Subcutaneous abdominal adipose tissue (tissue), 5 donors: ENCODE measurements at regions not wholly inside any gene's neighbourhood (a gene's known extent, or its start where the extent isn't known, plus 50 kb on each side); places are given as distances from the start of the nearest gene placed in this dataset.

Experiments
- H3K27ac ChIP-seq: one replicate; pipeline ENCODE4 v1.7.0; 2013; ENCODE audit warnings: low read depth, mild to moderate bottlenecking, inconsistent platforms, low read length, moderate library complexity
- H3K27me3 ChIP-seq, 5 donors: one replicate each; pipeline ENCODE4 v1.7.0; 2013; ENCODE audit warnings: low read length in 5 of 5, inconsistent platforms in 1 of 5; ENCODE audit not compliant: control insufficient read depth in 5 of 5, insufficient read depth in 4 of 5
- H3K36me3 ChIP-seq, 5 donors: one replicate each; pipeline ENCODE4 v1.7.0; 2013; ENCODE audit warnings: low read length in 5 of 5; ENCODE audit not compliant: control insufficient read depth in 5 of 5, insufficient read depth in 5 of 5
- H3K4me1 ChIP-seq, 5 donors: one replicate each; pipeline ENCODE4 v1.7.0; 2013; ENCODE audit warnings: low read length in 5 of 5, mild to moderate bottlenecking in 3 of 5, moderate library complexity in 1 of 5; ENCODE audit not compliant: control insufficient read depth in 5 of 5, insufficient read depth in 5 of 5
- H3K4me3 ChIP-seq, 5 donors: one replicate each; pipeline ENCODE4 v1.7.0; 2013; ENCODE audit warnings: low read length in 5 of 5, low read depth in 1 of 5
- H3K9ac ChIP-seq, 5 donors: one replicate each; pipeline ENCODE4 v1.7.0; 2013; ENCODE audit warnings: low read length in 5 of 5, mild to moderate bottlenecking in 4 of 5, moderate library complexity in 3 of 5
- H3K9me3 ChIP-seq, 5 donors: one replicate each; pipeline ENCODE4 v1.7.0; 2013; ENCODE audit warnings: low read length in 5 of 5; ENCODE audit not compliant: control insufficient read depth in 5 of 5
- donor health status: healthy.
- donor health status: healthy.
- donor health status: healthy.
- donor health status: healthy.
- donor health status: healthy.

DNA sequence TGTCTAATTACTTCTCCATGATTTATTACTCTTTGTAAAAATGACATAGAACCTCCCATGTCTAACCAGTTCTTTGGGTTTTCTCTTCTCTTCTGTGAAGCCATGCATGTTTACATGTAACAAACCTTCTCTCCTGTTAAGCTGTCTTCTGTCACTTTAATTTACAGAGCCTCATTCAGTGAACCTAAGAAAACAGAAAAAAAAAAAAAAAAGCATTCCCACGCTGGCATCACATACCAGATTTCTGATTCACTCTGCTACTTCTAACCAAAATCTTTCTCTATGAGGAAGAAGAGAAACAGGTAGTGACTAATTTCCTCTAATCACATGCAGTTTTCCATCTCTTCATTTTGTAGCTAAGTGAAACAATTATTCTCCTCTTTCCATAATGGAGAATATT lies 141.4 kb upstream of the CXADR start:
- H3K4me3 ChIP-seq, result no peak overlapping the region
- no peaks in the 10 kb centered on the region for H3K36me3 ChIP-seq
- H3K27ac ChIP-seq, result no peak overlapping the region
- H3K9me3 ChIP-seq, result no peaks in the 10 kb centered on the region
- H3K4me1 ChIP-seq, result no peaks in the 10 kb centered on the region
- H3K27me3 ChIP-seq, result peaks cover 0 to 3% (median 0%) of the 10 kb centered on the region in 5 donors
- no peak overlapping the region for H3K9ac ChIP-seq

DNA sequence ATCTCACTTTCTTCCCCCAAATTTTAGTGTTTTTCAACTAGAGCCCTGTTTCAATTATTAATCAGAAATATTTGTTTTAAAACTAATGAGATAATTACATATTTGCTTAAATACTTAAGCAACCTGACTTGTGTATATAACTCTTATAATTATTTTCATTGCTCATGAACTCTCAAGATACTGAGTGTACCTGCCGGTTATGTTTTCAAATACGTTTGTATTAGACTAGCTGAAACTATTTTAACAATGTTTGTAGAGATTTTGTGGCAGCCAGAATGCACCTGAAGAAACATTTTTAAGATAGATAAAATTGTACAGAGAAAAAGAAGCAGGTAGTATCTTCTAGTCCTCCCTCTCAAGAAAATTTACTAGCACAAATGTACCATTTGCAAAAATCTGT lies 140.6 kb upstream of the CXADR start:
- no peak overlapping the region for H3K27ac ChIP-seq
- no peak overlapping the region for H3K9ac ChIP-seq
- H3K27me3 ChIP-seq, result peaks cover 0 to 3% (median 0%) of the 10 kb centered on the region in 5 donors
- H3K4me1 ChIP-seq, result no peaks in the 10 kb centered on the region
- no peaks in the 10 kb centered on the region for H3K9me3 ChIP-seq
- no peak overlapping the region for H3K4me3 ChIP-seq
- no peaks in the 10 kb centered on the region for H3K36me3 ChIP-seq

DNA sequence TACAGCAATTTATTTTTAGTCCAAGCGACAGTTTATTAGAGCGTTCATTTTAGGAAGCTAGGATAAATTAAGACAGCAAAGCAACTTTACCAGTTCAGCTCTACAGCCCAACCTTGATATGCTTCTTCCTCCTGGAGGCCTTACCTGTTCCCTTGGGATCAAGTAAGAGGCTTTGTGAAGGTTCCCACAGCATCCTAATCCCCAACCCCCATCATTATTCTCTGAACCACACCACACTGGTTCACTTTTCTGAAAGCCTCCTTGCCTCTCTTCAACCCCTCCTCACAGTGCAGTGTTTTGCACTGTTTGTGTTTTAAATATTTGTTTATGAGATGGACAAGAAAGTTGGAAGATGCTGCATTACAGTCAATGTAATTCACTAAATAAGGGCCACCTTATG lies 126.3 kb upstream of the CXADR start:
- Histone ChIP-seq H3K36me3 (no peaks in the 10 kb centered on the region), H3K27me3 (no peaks in the 10 kb centered on the region), H3K4me3 (no peak overlapping the region), H3K9ac (no peak overlapping the region), H3K9me3 (no peaks in the 10 kb centered on the region), H3K4me1 (no peaks in the 10 kb centered on the region), H3K27ac (no peak overlapping the region)

DNA sequence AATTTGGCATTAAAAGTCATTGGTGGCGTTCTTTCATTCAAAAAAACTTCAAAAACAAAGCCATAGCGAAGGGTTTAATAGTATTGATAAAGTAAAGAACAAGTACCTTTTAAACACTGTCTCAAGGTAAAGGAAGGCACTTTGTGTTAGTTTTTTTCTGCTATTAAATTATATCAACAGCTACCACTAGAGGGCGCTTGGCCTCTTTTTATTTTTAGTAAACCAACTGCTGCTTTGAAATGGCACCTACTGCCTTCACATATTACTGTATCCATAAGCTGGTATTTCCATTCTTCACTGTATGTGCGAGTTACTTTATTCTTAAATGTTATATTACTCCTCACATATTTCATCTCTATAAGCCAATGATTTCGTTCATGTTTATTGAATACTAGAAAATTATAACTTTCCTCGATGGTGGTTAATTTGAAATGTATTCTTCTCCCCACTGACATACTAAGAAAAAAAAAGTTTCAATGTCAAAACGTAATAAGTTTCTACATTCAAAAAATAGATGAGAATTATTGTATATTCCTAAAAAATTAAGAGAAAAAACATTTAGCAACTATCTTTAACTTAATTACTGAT lies 125.7 kb upstream of the CXADR start:
- H3K27me3 ChIP-seq, result peaks cover 0 to 3% (median 0%) of the 10 kb centered on the region in 5 donors
- H3K4me1 ChIP-seq, result no peaks in the 10 kb centered on the region
- H3K27ac ChIP-seq, result no peak overlapping the region
- no peaks in the 10 kb centered on the region for H3K9me3 ChIP-seq
- H3K4me3 ChIP-seq, result no peak overlapping the region
- H3K9ac ChIP-seq, result no peak overlapping the region
- no peaks in the 10 kb centered on the region for H3K36me3 ChIP-seq

DNA sequence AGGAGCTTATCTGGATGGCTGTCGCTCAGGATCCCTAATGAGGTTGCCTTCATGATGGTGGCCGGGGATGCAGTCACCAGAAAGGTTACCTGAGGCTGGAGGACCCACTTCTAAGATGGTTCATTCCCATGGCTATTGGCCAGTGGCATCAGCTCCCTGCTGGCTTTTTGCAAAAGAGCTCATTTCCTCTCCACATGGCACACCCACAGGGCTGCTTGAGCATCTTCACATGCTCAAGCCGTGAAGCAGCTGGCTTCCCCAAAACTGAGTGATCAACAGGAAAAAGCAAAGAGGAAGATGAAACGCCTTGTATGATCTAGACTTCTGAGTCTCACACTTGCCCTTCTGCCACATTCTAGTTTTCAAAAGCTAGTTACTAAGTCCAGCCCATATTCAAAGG lies 124.6 kb upstream of the CXADR start:
- H3K36me3 ChIP-seq, result no peaks in the 10 kb centered on the region
- H3K4me3 ChIP-seq, result no peak overlapping the region
- no peak overlapping the region for H3K9ac ChIP-seq
- H3K27me3 ChIP-seq, result peaks cover 0 to 3% (median 0%) of the 10 kb centered on the region in 5 donors
- no peaks in the 10 kb centered on the region for H3K9me3 ChIP-seq
- no peak overlapping the region for H3K27ac ChIP-seq
- H3K4me1 ChIP-seq, result no peaks in the 10 kb centered on the region

DNA sequence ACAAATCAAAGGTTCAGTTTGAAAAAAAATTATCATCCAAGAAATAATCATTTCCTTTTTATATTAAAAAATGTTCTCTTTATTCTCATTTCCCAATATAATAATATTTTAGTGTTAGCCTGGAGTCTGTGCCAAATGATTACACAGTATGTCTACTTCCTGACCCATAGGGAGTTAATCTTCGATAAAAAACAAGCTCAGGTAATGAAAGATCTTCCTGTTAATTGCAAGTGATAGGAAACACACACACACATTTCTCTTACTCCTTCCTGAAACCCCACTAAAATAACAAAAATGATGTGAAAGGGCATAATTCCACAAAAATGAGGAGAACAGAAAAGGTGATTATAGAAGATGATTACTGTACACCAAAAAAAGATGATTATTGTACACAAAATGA lies 123.5 kb upstream of the CXADR start:
- Histone ChIP-seq H3K27ac (no peak overlapping the region), H3K4me3 (no peak overlapping the region), H3K27me3 (peaks cover 0 to 3% (median 0%) of the 10 kb centered on the region in 5 donors), H3K9ac (no peak overlapping the region), H3K9me3 (no peaks in the 10 kb centered on the region), H3K4me1 (no peaks in the 10 kb centered on the region), H3K36me3 (no peaks in the 10 kb centered on the region)

DNA sequence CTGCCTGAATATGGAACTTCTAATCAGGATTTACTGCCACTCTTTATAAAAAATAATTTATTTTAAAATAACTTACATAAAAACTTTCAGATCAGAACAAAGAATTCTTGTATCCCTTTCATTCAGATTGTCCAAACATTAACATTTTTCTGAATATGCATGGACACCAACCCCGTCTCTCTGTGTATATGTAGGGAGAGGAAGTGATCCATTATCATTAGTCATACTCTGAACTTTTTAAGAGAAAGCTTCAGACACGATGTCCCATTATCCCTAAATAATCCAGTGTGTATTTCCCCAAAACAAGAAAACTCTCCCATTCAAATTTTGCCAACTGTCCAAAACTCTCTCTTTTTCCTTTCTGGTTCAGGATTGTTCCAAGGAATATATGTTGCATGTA lies 122.3 kb upstream of the CXADR start:
- Histone ChIP-seq H3K9me3 (no peaks in the 10 kb centered on the region), H3K4me1 (no peaks in the 10 kb centered on the region), H3K36me3 (no peaks in the 10 kb centered on the region), H3K9ac (no peak overlapping the region), H3K27ac (no peak overlapping the region), H3K27me3 (peaks cover 0 to 3% (median 0%) of the 10 kb centered on the region in 5 donors), H3K4me3 (no peak overlapping the region)

DNA sequence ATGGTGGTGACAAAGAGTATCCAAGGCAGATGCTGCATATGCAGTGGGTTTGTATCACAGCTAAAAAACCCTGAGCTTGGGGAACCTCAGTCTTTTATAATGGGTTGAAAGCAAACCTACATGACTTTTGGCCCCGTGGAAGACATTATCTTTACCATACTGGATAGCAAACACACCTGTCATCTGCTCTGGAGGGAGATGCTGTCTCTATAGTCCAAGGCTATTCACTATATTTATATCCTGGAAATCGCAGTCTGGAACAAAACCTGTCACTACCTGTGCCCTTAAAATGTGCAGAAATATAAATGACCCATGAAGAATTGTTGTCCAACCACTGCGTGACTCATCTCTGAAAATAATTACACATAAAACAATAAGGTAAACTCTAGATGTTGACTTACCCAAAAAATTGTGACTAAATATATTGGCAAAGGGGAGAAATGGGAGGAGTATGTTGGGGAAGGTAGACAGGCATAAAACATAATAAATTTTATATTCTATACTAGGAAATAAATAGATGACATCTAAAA lies 121.0 kb upstream of the CXADR start:
- no peak overlapping the region for H3K9ac ChIP-seq
- H3K4me3 ChIP-seq, result no peak overlapping the region
- H3K9me3 ChIP-seq, result no peaks in the 10 kb centered on the region
- peaks cover 0 to 3% (median 0%) of the 10 kb centered on the region in 5 donors for H3K27me3 ChIP-seq
- no peaks in the 10 kb centered on the region for H3K4me1 ChIP-seq
- H3K36me3 ChIP-seq, result no peaks in the 10 kb centered on the region
- H3K27ac ChIP-seq, result no peak overlapping the region

DNA sequence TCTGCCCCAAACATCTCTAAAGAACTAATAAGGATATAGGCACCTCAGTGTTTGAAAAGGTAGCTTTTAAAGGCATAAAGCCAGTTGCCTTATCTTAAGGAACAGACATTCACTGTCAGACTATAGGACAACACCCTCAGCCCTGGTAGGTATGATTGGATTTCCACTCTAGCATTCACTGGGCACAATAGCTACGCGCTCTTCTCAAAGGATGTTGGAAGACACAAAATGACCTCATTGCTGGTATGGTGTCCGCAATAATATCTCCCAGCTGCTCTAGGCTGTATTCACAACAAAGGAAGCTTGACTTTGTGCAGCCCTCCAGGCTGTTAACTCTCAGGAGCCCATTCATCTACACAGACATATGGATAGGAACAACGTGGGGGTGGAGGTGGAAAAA lies 119.4 kb upstream of the CXADR start:
- H3K4me3 ChIP-seq, result no peak overlapping the region
- no peaks in the 10 kb centered on the region for H3K4me1 ChIP-seq
- no peak overlapping the region for H3K9ac ChIP-seq
- H3K36me3 ChIP-seq, result no peaks in the 10 kb centered on the region
- no peaks in the 10 kb centered on the region for H3K9me3 ChIP-seq
- H3K27me3 ChIP-seq, result peaks cover 0 to 3% (median 0%) of the 10 kb centered on the region in 5 donors
- H3K27ac ChIP-seq, result no peak overlapping the region

DNA sequence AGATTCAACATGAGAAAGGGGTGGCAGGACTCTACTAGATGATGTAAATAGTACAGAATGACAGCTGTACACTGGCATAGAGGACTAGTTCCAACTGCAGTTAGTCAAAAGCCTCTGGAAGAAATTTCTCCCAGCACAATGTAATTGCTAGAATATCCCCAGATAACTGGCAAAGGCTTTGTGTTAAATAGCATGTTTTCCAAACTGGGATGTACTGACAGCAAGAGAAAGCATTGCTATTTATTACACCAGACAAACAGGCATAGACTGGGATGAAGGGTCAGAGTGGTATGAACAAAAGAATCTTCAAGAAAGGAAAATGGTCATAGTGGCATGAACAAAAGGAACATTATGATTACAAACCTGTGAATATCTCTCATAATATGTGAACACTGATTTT lies 115.9 kb upstream of the CXADR start:
- no peak overlapping the region for H3K9ac ChIP-seq
- no peaks in the 10 kb centered on the region for H3K36me3 ChIP-seq
- no peaks in the 10 kb centered on the region for H3K9me3 ChIP-seq
- H3K4me3 ChIP-seq, result no peak overlapping the region
- peaks cover 0 to 2% (median 0%) of the 10 kb centered on the region in 5 donors for H3K27me3 ChIP-seq
- H3K4me1 ChIP-seq, result no peaks in the 10 kb centered on the region
- no peak overlapping the region for H3K27ac ChIP-seq
